SK-N-SH treated with all-trans-retinoic acid at 6 μM for 48 hours (cell line): ENCODE measurements at regions not wholly inside any gene's neighbourhood (a gene's known extent, or its start where the extent isn't known, plus 50 kb on each side); places are given as distances from the start of the nearest gene placed in this dataset.

Experiments used
- ATAC-seq: fragments of 200-7000 bp; cut with Tn5 transposase; 3 replicates; pipeline ENCODE4 v1.9.1; 2020; ENCODE audit warnings: mild to moderate bottlenecking, moderate library complexity
- ARNTL ChIP-seq: fragments of 450-650 bp; formaldehyde crosslinking; IDR thresholded peaks from 2 replicates; pipeline ENCODE4 v1.5.0; 2020; ENCODE audit warnings: low read depth, mild to moderate bottlenecking, moderate library complexity, borderline replicate concordance
- BACH2 ChIP-seq: fragments of 250-450 bp; sonication (Bioruptor Pico); IDR thresholded peaks from 2 replicates; pipeline ENCODE4 v1.9.0; 2021; ENCODE audit warnings: mild to moderate bottlenecking, borderline replicate concordance
- GLIS3 ChIP-seq: fragments of 250-450 bp; sonication (Bioruptor Pico); IDR thresholded peaks from 2 replicates; pipeline ENCODE4 v1.5.0; 2020; ENCODE audit warnings: mild to moderate bottlenecking, moderate library complexity
- ISL1 ChIP-seq: fragments of 250-450 bp; sonication (Bioruptor Pico); IDR thresholded peaks from 2 replicates; pipeline ENCODE4 v2.1.2; 2022; ENCODE audit warnings: mild to moderate bottlenecking, moderate library complexity
- OSR1 ChIP-seq: fragments of 250-450 bp; sonication (Bioruptor Pico); IDR thresholded peaks from 2 replicates; pipeline ENCODE4 v1.8.0; 2022; ENCODE audit warnings: moderate library complexity, mild to moderate bottlenecking, inconsistent platforms
- RARB ChIP-seq: fragments of 250-450 bp; sonication (Bioruptor Pico); IDR thresholded peaks from 2 replicates; pipeline ENCODE4 v1.8.0; 2021; ENCODE audit warnings: mild to moderate bottlenecking, moderate library complexity
- SNAI2 ChIP-seq: fragments of 250-450 bp; sonication (Bioruptor Pico); IDR thresholded peaks from 2 replicates; pipeline ENCODE4 v1.5.0; 2020; ENCODE audit warnings: mild to moderate bottlenecking, moderate library complexity
- TCF4 ChIP-seq: fragments of 250-450 bp; sonication (Bioruptor Pico); IDR thresholded peaks from 2 replicates; pipeline ENCODE4 v1.8.0; 2021; ENCODE audit warnings: mild to moderate bottlenecking, moderate library complexity, borderline replicate concordance
- TOX ChIP-seq: fragments of 250-450 bp; sonication (Bioruptor Pico); IDR thresholded peaks from 2 replicates; pipeline ENCODE4 v1.8.0; 2021; ENCODE audit warnings: mild to moderate bottlenecking, moderate library complexity, borderline replicate concordance
- ZC3H10 ChIP-seq: fragments of 250-450 bp; sonication (Bioruptor Pico); IDR thresholded peaks from 2 replicates; pipeline ENCODE4 v1.5.1; 2021; ENCODE audit warnings: mild to moderate bottlenecking, moderate library complexity
- ZFP3 ChIP-seq: fragments of 250-450 bp; sonication (Bioruptor Pico); IDR thresholded peaks from 2 replicates; pipeline ENCODE4 v1.5.0; 2020; ENCODE audit warnings: mild to moderate bottlenecking, moderate library complexity
- ZFP30 ChIP-seq: fragments of 450-650 bp; formaldehyde crosslinking; IDR thresholded peaks from 2 replicates; pipeline ENCODE4 v1.5.0; 2022; ENCODE audit warnings: mild to moderate bottlenecking, moderate library complexity
- ZNF565 ChIP-seq: fragments of 450-650 bp; formaldehyde crosslinking; conservative IDR thresholded peaks from 2 replicates; pipeline ENCODE4 v1.5.0; 2020; ENCODE audit warnings: low read depth, mild to moderate bottlenecking, moderate library complexity
- ZNF70 ChIP-seq: fragments of 450-650 bp; formaldehyde crosslinking; IDR thresholded peaks from 2 replicates; pipeline ENCODE4 v1.5.0; 2020; ENCODE audit warnings: mild to moderate bottlenecking, moderate library complexity
- ZNF8 ChIP-seq: fragments of 450-650 bp; formaldehyde crosslinking; IDR thresholded peaks from 2 replicates; pipeline ENCODE4 v1.5.0; 2020; ENCODE audit warnings: mild to moderate bottlenecking, moderate library complexity
- TF ChIP-seq, protein P1 (sequence below): fragments of 250-450 bp; sonication (Bioruptor Pico); IDR thresholded peaks from 2 replicates; pipeline ENCODE4 v1.8.0; 2021; ENCODE audit warnings: low read depth, mild to moderate bottlenecking, moderate library complexity, borderline replicate concordance
- TF ChIP-seq, protein P2 (sequence below): fragments of 250-450 bp; sonication (Bioruptor Pico); IDR thresholded peaks from 2 replicates; pipeline ENCODE4 v1.5.1; 2020; ENCODE audit warnings: low read depth, mild to moderate bottlenecking, moderate library complexity
- TF ChIP-seq, protein P3 (sequence below): fragments of 250-450 bp; sonication (Bioruptor Pico); IDR thresholded peaks from 2 replicates; pipeline ENCODE4 v1.5.0; 2020; ENCODE audit warnings: mild to moderate bottlenecking, moderate library complexity
- TF ChIP-seq, protein P4 (sequence below): fragments of 250-450 bp; sonication (Bioruptor Pico); IDR thresholded peaks from 2 replicates; pipeline ENCODE4 v1.8.0; 2020; ENCODE audit warnings: mild to moderate bottlenecking, moderate library complexity, borderline replicate concordance
- TF ChIP-seq, protein P5 (sequence below): fragments of 250-450 bp; sonication (Bioruptor Pico); IDR thresholded peaks from 2 replicates; pipeline ENCODE4 v1.5.1; 2021; ENCODE audit warnings: mild to moderate bottlenecking, moderate library complexity

DNA sequence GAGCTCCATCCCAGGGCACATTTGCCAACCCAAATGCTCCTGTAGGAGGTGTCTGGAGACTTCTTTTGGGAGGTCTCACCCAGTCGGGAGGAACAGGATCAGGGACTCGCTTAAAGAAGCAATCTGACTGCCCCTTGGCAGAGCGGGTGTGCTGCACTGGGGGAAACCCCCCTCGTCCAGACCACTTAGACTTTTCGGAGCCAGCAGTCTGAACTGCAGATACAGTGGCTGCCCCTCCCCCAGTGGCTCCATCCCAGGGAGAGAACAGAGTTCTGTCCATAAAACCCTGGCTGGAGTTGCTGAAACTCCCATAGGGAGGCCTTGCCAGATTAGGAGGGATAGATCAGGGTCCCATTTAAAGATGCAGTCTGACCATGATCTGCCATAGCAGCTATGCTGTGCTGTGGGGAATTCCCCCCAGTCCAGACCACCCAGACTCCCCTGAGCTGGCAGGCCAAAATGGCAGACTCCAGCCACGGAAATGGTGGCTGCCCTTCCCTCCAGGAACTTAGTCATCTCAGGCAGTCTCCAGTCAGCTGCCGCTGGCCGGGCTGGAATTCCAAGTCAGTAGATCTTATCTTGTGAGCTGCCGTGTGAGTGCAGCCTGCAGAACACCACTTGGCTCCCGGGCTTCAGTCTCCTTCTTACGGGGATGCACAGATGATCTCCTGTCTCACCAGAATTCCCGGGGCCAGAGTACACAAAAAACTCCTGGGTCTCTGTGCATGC lies 278.1 kb upstream of the SASH1 start:
- no peak for TF ChIP-seq ISL1
- TF ChIP-seq ARNTL (CRISPR knock-in tag), result no peak
- no peak for TF ChIP-seq TOX (CRISPR knock-in tag)
- TF ChIP-seq, protein P1, sequence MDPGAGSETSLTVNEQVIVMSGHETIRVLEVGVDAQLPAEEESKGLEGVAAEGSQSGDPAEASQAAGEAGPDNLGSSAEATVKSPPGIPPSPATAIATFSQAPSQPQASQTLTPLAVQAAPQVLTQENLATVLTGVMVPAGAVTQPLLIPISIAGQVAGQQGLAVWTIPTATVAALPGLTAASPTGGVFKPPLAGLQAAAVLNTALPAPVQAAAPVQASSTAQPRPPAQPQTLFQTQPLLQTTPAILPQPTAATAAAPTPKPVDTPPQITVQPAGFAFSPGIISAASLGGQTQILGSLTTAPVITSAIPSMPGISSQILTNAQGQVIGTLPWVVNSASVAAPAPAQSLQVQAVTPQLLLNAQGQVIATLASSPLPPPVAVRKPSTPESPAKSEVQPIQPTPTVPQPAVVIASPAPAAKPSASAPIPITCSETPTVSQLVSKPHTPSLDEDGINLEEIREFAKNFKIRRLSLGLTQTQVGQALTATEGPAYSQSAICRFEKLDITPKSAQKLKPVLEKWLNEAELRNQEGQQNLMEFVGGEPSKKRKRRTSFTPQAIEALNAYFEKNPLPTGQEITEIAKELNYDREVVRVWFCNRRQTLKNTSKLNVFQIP (CRISPR knock-in tag), result no peak
- TF ChIP-seq, protein P2, sequence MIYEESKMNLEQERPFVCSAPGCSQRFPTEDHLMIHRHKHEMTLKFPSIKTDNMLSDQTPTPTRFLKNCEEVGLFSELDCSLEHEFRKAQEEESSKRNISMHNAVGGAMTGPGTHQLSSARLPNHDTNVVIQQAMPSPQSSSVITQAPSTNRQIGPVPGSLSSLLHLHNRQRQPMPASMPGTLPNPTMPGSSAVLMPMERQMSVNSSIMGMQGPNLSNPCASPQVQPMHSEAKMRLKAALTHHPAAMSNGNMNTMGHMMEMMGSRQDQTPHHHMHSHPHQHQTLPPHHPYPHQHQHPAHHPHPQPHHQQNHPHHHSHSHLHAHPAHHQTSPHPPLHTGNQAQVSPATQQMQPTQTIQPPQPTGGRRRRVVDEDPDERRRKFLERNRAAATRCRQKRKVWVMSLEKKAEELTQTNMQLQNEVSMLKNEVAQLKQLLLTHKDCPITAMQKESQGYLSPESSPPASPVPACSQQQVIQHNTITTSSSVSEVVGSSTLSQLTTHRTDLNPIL (CRISPR knock-in tag), result no peak
- no peak for TF ChIP-seq ZNF8
- TF ChIP-seq TCF4 (CRISPR knock-in tag), result no peak
- no peak for TF ChIP-seq ZFP3 (CRISPR knock-in tag)
- TF ChIP-seq, protein P3, sequence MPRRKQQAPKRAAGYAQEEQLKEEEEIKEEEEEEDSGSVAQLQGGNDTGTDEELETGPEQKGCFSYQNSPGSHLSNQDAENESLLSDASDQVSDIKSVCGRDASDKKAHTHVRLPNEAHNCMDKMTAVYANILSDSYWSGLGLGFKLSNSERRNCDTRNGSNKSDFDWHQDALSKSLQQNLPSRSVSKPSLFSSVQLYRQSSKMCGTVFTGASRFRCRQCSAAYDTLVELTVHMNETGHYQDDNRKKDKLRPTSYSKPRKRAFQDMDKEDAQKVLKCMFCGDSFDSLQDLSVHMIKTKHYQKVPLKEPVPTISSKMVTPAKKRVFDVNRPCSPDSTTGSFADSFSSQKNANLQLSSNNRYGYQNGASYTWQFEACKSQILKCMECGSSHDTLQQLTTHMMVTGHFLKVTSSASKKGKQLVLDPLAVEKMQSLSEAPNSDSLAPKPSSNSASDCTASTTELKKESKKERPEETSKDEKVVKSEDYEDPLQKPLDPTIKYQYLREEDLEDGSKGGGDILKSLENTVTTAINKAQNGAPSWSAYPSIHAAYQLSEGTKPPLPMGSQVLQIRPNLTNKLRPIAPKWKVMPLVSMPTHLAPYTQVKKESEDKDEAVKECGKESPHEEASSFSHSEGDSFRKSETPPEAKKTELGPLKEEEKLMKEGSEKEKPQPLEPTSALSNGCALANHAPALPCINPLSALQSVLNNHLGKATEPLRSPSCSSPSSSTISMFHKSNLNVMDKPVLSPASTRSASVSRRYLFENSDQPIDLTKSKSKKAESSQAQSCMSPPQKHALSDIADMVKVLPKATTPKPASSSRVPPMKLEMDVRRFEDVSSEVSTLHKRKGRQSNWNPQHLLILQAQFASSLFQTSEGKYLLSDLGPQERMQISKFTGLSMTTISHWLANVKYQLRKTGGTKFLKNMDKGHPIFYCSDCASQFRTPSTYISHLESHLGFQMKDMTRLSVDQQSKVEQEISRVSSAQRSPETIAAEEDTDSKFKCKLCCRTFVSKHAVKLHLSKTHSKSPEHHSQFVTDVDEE (CRISPR knock-in tag), result no peak
- TF ChIP-seq ZC3H10 (CRISPR knock-in tag), result no peak
- TF ChIP-seq, protein P4, sequence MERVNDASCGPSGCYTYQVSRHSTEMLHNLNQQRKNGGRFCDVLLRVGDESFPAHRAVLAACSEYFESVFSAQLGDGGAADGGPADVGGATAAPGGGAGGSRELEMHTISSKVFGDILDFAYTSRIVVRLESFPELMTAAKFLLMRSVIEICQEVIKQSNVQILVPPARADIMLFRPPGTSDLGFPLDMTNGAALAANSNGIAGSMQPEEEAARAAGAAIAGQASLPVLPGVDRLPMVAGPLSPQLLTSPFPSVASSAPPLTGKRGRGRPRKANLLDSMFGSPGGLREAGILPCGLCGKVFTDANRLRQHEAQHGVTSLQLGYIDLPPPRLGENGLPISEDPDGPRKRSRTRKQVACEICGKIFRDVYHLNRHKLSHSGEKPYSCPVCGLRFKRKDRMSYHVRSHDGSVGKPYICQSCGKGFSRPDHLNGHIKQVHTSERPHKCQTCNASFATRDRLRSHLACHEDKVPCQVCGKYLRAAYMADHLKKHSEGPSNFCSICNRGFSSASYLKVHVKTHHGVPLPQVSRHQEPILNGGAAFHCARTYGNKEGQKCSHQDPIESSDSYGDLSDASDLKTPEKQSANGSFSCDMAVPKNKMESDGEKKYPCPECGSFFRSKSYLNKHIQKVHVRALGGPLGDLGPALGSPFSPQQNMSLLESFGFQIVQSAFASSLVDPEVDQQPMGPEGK (CRISPR knock-in tag), result no peak
- no peak for TF ChIP-seq SNAI2 (CRISPR knock-in tag)
- no peak for TF ChIP-seq ZFP30
- no peak for TF ChIP-seq GLIS3 (CRISPR knock-in tag)
- no peak for TF ChIP-seq ZNF565 (CRISPR knock-in tag)
- no peak for TF ChIP-seq ZNF70 (CRISPR knock-in tag)
- no peak for TF ChIP-seq BACH2
- TF ChIP-seq, protein P5, sequence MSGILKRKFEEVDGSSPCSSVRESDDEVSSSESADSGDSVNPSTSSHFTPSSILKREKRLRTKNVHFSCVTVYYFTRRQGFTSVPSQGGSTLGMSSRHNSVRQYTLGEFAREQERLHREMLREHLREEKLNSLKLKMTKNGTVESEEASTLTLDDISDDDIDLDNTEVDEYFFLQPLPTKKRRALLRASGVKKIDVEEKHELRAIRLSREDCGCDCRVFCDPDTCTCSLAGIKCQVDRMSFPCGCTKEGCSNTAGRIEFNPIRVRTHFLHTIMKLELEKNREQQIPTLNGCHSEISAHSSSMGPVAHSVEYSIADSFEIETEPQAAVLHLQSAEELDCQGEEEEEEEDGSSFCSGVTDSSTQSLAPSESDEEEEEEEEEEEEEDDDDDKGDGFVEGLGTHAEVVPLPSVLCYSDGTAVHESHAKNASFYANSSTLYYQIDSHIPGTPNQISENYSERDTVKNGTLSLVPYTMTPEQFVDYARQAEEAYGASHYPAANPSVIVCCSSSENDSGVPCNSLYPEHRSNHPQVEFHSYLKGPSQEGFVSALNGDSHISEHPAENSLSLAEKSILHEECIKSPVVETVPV, result no peak
- ATAC-seq, result peak; percentile 83

DNA sequence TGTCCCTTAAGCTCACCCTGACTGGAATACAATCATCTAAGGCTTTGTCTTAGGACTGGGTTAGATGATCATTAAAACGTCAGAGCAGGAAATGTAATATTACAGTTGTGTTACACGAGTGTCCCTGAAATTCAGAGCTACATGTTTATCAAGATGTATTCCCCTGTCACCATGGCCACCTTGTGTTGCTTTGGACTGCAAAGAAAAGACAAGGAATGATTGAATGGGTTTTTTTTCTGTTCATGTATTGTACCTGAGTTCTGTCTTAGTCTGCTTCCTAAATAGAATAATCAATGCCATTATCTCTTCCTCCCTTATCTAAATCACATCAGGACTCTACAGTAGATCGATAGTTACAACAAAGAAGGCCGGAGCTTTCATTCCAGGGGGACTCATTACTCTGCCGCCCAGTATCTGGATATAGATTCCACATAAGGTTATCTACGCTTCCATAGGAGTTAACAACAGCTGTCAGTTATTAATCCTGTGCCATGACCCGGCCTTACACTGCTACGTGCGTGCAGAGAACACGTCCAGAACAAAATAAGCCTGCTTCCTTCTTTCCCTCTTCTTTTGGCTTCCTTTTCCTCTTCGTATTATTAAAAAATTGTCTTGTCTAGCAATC lies 274.1 kb upstream of the SASH1 start:
- ATAC-seq, result no peak

More for the DNA sequence above, 274.1 kb upstream of the SASH1 start:
- TF ChIP-seq OSR1 (CRISPR knock-in tag), result no peak
- no peak for TF ChIP-seq SNAI2 (CRISPR knock-in tag)
- TF ChIP-seq, protein P1 (CRISPR knock-in tag), result no peak
- TF ChIP-seq ZNF8, result no peak
- no peak for TF ChIP-seq ZFP3 (CRISPR knock-in tag)
- TF ChIP-seq, protein P4 (CRISPR knock-in tag), result no peak
- TF ChIP-seq RARB (CRISPR knock-in tag), result no peak
- no peak for TF ChIP-seq ZNF565 (CRISPR knock-in tag)
- no peak for TF ChIP-seq ZFP30
- TF ChIP-seq TOX (CRISPR knock-in tag), result no peak
- no peak for TF ChIP-seq ZC3H10 (CRISPR knock-in tag)
